ENCODE measurements at regions not wholly inside any gene's neighbourhood (a gene's known extent, or its start where the extent isn't known, plus 50 kb on each side); places are given as distances from the start of the nearest gene placed in this dataset.

DNA sequence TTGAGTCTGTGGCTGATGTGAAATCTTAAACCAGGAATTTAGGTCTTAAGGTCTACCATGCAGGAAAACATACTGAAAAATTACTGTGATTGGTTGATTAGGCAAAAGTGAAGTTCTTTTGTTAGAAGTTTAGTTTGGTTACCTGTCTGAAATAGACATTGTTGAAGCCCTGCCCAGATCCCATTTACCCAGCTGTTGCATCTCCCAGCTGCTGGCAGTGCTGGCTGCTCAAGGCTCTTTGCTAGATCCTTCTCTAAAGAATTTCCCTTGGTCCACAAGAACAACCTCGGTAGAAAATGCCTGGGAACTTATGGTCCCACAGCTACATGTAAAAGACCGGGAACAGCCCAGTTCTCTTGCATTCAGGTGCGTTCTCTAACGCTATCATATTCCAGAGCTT, 137.3 kb downstream of the EDEM1 start:
- Histone ChIP-seq H3K79me2 (ENCODE audit: control insufficient read depth, insufficient read depth, low read length) (no peaks in the 10 kb centered on the region), H2AFZ (ENCODE audit: low read depth, low read length) (no peak overlapping the region), H3K4me3 (no peak overlapping the region), H3K9ac (ENCODE audit: insufficient read depth in 1 of 2, low read depth in 2 of 2, low read length in 2 of 2) (no peak overlapping the region), H3K4me2 (ENCODE audit: insufficient read depth, low read length) (no peak overlapping the region), H4K20me1 (replicated peaks; ENCODE audit: control insufficient read depth, insufficient read depth, low read length) (no peaks in the 10 kb centered on the region), H3K36me3 (ENCODE audit: control insufficient read depth, insufficient read depth, low read length) (no peaks in the 10 kb centered on the region), H3K27me3 (ENCODE audit: control insufficient read depth in 2 of 2, insufficient read depth in 2 of 2, low read length in 2 of 2) (peaks cover 0 to 7% of the 10 kb centered on the region in 2 experiments; a peak in 2 of 5 replicates), H3K27ac (ENCODE audit: extremely low read depth, low read depth, low read length) (no peak overlapping the region), H3K9me3 (replicated peaks; ENCODE audit: control insufficient read depth, insufficient read depth, low read depth, low read length) (no peaks in the 10 kb centered on the region), H3K9me1 (ENCODE audit: control insufficient read depth, insufficient read depth, low read length) (no peaks in the 10 kb centered on the region), H3K4me1 (replicated peaks in 1 of 2; ENCODE audit: control insufficient read depth in 2 of 2, insufficient read depth in 2 of 2, low read length in 2 of 2) (no peaks in the 10 kb centered on the region)
- CTCF ChIA-PET (ENCODE audit: low intra/inter-chr PET ratio), result no interaction called here
- DNase-seq (ENCODE audit: extremely low read depth in 1 of 4, low spot score in 3 of 4), result no peak
- no peak for FAIRE-seq
- no TSS peak for BruUV-seq (replicated peaks)
- POLR2A ChIA-PET, result interaction anchor here (0.6 kb wide), 1 partner anchor 436 kb away, joined by 3 read pairs; no protein-coding TSS in a partner anchor
- intact Hi-C loops (cut with micrococcal nuclease) (no loop called here), in situ Hi-C loops (cut with MboI) (loop anchor here (25.0 kb wide), 1 partner anchor 1463 kb away; no protein-coding TSS in a partner anchor)
- WGBS (ENCODE audit: insufficient coverage, low coverage, missing lambda C conversion rate), result 1% methylated on average over 4 of the region's 4 CpGs
- no peak for ATAC-seq
- TF ChIP-seq, protein P1, sequence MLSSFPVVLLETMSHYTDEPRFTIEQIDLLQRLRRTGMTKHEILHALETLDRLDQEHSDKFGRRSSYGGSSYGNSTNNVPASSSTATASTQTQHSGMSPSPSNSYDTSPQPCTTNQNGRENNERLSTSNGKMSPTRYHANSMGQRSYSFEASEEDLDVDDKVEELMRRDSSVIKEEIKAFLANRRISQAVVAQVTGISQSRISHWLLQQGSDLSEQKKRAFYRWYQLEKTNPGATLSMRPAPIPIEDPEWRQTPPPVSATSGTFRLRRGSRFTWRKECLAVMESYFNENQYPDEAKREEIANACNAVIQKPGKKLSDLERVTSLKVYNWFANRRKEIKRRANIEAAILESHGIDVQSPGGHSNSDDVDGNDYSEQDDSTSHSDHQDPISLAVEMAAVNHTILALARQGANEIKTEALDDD (IDR thresholded peaks at IDR 0.05), result no peak
- no peak for TF ChIP-seq CBX5 (IDR thresholded peaks at IDR 0.05; ENCODE audit: borderline replicate concordance, low read depth)
- no peak for TF ChIP-seq NFRKB (IDR thresholded peaks at IDR 0.05; ENCODE audit: low read depth)
- TF ChIP-seq PKNOX1 (IDR thresholded peaks at IDR 0.05), result no peak
- no peak for TF ChIP-seq MITF (IDR thresholded peaks at IDR 0.05)
